8988T (cell line): ENCODE measurements at regions not wholly inside any gene's neighbourhood (a gene's known extent, or its start where the extent isn't known, plus 50 kb on each side); places are given as distances from the start of the nearest gene placed in this dataset.
"Not testable (repeated sequence)": the region's sequence is repeated elsewhere in the genome, so short reads cannot be mapped to it uniquely, and the experiment has no call there.

Experiments used
- DNase-seq: peaks from one replicate; pipeline ENCODE4 v3.0.0; 2011

DNA sequence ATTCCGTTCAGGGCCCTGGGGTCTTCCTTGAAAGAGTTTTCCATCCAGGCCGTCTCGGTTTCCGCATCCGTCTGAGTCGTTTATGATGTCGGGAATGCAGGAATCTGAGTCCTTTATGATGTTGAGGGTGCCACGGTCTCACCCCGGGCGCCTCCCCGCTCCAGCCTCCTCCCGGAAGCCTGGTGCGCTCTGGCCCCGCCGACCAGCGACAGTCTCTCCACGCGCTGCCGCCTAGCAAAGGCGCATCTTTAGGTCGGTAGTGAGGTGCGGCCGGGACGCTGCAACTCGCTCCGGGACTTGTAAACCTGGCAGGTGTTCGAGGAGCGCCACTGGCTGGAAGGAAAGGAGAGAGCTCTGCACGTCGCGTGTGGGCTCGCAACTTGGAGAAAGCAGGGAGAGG lies 132.6 kb downstream of the FAM72C start:
- not testable (repeated sequence) for DNase-seq

DNA sequence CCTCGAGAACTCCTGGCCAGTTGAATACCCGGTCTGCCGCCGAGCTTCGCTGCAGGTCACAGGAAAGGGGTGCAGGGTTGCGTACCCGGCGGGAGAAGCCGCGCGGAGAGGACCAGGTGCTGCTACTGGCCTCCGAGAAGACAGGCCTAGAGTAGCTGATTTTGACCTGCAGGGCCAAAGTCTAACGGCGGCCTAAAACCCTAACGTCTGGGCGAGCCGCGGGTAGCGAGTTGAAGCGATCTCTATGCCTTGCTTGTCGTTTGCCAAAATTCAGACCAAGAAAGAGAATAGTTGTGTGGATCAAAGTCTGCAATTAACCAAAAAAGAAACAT lies 133.2 kb downstream of the FAM72C start:
- not testable (repeated sequence) for DNase-seq

GRCh38 chr1:143837924-143838597 lies 133.7 kb downstream of the FAM72C start:
- DNase-seq: not testable (repeated sequence)

DNA sequence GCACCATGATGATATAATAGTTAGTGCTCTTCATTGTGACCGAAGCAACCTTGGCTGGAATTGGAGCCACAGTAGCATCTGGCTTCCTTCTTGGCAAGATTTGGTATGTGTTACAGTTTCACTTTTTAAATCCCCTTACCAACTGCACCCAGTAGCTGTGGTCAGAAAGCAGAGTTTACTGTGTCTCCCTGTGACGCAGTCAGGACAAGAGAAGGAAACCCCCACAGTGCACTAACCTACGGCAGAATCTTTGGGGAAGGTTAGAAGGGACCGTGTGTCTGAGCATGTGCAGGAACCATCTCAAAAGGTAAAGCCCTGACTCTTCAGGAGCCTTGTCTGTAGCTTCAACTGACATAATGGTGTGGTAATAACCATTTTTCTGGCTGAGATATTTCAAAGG lies 138.4 kb downstream of the FAM72C start:
- not testable (repeated sequence) for DNase-seq

DNA sequence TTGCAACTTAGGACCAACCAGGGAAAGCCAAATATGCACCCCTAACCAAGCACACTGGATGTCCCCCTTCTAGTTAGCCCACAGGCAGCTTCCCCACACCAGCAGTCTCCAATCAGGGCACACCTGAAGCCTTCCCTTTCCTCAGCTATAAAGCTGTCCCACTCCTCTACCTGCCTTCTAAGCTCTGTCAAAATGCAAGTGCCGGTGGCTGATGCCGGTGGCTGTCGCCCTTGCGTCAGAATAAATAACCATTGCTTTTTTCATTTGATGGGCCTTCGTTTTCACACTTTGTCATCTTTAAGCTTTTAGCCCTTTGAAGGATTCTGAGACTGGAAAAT lies 139.4 kb downstream of the FAM72C start:
- not testable (repeated sequence) for DNase-seq

- DNase-seq: not testable (repeated sequence)
These were observed 140.1 kb downstream of the FAM72C start for GRCh38 chr1:143831479-143832378.

- not testable (repeated sequence) for DNase-seq
These were observed 145.6 kb downstream of the FAM72C start for GRCh38 chr1:143826162-143826561.

- not testable (repeated sequence) for DNase-seq
These were observed 147.5 kb downstream of the FAM72C start for GRCh38 chr1:143824266-143824665.

DNA sequence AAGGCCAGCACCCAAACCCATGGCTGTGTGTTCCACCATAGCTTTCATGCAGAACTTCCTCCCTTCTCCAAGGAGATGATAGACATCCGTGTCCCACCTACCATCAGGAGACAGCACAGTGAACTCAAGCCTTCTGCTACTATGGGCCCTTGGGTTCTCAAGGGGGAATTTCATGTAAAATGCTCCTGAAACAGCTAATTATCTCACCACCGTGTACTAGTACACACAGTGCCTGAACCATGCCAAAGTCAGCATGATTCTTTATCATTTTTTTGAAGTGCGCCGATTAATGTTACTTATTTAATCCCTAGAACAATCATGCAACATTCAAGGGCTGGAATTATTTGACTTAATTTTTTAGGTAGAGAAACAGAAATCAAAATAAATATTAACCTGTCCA lies 151.7 kb downstream of the FAM72C start:
- not testable (repeated sequence) for DNase-seq

DNA sequence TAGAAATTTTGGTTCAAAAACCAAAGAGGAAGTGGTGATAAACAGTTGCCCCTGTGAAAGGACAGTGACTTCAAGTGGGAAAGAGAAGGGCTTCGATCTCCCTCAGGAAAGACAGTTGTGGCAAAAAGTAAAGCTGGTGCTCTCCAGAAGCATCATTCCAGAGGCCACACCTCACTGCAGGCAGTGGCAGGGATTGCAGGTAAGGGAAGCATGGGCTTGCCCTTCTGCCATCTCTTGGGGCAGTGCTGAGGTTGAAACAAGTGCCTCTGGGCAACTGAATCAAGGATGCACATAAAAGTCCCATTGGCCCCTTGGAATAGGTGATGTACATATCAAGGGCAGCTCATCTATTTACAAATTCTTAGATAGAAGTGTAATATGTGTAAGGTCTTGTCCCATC lies 155.4 kb downstream of the FAM72C start:
- not testable (repeated sequence) for DNase-seq

DNA sequence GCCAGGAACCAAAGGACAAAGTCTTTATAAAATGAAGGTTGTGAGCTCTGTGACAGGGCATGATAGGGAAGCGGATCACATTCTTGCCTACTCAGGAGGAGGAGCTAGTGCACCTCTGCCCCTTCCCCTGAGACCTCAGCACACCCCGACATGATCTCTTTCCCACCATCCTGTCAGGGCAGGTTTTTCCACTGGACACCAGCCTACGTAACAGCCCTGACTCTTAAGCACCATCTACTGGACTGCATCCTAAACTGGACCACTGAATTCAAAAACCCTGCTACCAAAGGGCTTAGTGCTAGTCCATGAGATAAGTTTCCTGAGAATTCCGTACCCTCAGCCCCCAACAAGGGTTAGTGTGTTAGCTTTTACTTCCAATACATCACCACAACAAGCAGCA lies 166.4 kb downstream of the FAM72C start:
- not testable (repeated sequence) for DNase-seq

- DNase-seq: not testable (repeated sequence)
These were observed 167.0 kb downstream of the FAM72C start for GRCh38 chr1:143804707-143805356.

GRCh38 chr1:143803927-143804411 lies 167.8 kb downstream of the FAM72C start:
- not testable (repeated sequence) for DNase-seq

GRCh38 chr1:143803095-143803494 lies 168.7 kb downstream of the FAM72C start:
- not testable (repeated sequence) for DNase-seq

DNA sequence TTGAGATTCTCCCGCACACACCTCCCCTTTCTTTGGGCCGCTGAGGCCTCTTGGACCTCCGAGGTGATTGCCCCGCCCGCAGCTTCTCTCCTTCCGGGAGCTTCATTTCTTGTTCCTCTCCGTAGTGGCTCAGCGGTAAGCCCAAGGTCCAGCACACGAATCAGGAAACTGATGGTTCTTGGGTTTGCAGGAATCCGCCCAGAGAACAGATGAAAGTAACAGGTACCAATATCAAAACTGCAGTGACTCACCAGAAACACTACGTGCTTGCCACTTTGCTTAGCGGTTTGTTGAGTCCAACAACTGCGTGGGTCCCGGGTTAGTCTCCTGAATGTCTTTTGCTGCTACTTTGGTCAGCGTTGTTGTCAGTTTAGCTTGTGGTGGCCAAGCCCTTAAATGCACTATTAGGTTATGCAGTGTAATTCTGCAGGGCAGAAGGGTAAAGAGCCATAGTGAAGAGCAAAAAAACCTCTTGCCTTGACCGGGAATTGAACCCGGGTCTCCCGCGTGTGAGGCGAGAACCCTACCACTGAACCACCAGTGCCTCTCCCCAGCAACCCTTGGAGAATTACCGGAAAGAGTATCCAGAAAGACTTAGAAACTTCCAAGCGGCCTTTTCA lies 172.1 kb downstream of the FAM72C start:
- DNase-seq: not testable (repeated sequence)

DNA sequence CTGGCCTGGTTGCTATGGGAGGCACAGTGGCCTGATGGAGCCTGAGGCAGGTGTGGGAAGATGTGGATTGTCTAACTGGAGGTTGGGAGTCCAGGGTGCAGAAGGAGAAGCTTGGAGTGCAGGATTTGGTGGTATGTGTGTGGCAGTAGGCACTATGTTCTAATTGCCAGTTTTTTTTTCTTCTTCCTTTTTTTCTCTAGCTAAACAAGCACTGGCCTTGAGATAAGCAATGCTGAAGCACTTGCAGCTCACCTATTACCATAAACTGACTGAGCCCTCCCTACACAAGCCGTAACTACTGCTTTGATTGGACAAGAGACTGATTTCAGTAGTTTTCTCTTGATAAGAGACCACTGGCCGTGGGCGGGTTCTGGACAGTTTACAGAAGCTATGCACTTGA lies 175.4 kb downstream of the FAM72C start:
- DNase-seq: not testable (repeated sequence)

DNA sequence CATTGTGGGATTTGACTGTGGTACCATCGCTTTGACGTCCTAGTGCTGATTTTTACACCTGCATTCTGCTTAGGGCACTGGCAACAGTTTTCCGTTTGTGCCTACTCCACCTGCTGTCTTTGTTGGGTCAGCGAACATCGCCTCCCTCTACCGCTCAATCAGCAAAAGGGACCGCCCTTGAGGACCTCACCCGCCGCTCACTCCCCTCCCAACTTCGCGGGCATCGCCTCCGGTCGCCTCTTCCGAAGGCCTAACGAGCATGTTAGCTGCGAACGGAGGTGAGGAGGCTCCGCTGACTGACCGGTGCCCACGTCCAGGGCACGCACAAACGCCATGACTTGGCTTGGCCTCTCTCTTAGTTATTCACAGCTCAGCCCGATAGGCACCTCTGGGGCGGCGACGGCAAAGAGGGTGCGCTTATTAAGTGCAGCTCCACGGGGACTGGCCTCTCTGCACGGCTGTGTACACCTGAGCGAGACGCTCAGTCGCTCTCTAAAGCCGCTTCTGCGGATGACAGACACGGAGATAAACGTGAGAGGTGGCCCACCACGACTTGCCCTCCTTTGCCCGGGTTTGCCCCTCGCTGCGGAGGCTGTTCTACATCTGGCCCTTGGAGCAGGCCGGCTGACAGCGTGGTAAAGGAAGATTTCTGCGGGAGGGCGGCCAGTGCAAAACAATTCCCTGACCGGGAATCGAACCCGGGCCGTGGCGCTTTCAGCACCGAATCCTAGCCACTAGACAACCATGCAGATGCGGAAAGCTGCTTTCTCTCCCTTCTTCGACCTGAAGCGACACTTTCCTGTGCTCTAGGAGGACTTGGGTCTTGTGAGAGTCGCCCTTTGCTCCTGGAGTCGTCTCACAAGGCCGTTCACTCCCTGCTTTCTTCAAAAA lies 179.5 kb downstream of the FAM72C start:
- not testable (repeated sequence) for DNase-seq

DNA sequence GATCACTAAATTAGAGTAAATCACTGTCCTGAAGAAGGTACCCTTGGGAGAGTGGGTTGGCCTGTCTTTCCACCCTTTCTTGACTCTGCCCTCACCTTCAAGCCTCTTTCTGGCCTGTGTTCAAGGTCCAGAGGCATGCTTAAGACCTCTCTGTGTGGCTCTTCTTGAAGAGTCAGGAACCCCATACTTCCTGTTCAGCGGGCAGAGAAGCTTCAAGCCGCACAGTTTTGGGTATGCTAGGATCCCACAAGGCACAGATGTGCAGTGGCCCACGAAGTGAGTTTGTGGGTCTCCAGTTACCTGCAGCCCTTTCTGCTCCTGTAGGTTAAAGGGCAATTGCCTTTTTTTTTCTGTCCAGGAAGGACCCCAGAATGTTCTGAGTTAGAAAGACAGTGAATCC lies 185.4 kb downstream of the FAM72C start:
- not testable (repeated sequence) for DNase-seq

DNA sequence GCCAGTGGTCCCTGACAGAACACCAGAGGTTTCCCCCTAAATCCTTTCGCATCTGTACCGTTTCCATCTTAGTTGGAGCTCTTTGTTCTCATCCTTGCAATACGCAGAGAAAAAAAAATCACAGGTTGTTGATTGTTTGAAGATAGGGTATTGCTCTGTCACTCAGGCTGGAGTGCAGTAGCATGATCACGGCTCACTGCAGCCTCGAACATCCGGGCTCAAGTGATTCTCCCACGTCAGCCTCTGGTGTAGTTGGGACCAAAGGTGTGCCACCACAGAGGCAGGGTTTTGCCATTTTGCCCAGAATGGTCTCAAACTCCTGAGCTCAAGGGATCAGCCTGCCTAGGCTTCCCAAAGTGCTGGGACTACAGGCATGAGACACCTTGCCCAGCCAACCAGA lies 185.9 kb downstream of the FAM72C start:
- not testable (repeated sequence) for DNase-seq

- not testable (repeated sequence) for DNase-seq
These were observed 187.4 kb downstream of the FAM72C start for GRCh38 chr1:143784239-143784882.

DNA sequence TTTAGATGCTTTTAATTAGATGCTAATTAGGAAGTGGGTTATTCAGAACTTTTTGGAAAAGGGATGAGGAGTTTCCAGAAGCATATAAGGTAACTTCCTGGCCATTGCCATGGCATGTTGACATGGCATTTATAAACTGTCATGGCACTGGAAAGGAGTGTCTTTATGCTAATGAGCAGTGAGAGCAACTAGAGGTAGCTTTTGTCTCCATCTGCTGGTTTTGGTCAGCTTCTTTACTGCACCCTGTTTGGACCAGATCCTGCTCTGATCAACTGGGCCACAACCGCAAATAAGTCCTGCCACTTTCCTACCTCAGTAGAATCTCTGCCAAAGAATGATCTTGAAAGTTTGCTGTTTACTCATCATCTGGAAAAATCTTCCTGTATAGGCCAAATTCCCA lies 193.6 kb downstream of the FAM72C start:
- not testable (repeated sequence) for DNase-seq
